Naive thymus-derived CD8-positive, alpha-beta T cell (primary cell): ENCODE measurements at regions not wholly inside any gene's neighbourhood (a gene's known extent, or its start where the extent isn't known, plus 50 kb on each side); places are given as distances from the start of the nearest gene placed in this dataset.
"Not testable (repeated sequence)": the region's sequence is repeated elsewhere in the genome, so short reads cannot be mapped to it uniquely, and the experiment has no call there.

Experiments used
- ATAC-seq, 2 donors: fragments of 150-1000 bp; cut with Tn5 transposase in 1 of 2; sonication (Bioruptor Pico), chemical (Tn5 transposase) in 1 of 2; 1 replicate in 1 of 2; 2 replicates in 1 of 2; pipeline ENCODE4 v1.10.0; 2021; ENCODE audit warnings: mild to moderate bottlenecking in 2 of 2, moderate library complexity in 2 of 2
- POLR2A ChIA-PET: fragments of 350-600 bp; sonication (Branson Sonifier 250); formaldehyde crosslinking; loops from one replicate; lab custom pipeline; 2021; ENCODE audit warnings: antibody characterized with exemption; lab: Charles Lee
- DNase-seq, 10 donors: peaks; one replicate each; pipeline versions ENCODE4 v3.0.0 to v3.0.0-alpha.2; 2020 to 2022
- H3K27ac Mint-ChIP-seq, 10 donors: one replicate each; pipeline ENCODE4 v1.8.0; 2020 to 2022; ENCODE audit warnings: mild to moderate bottlenecking in 10 of 10, mixed read lengths in 10 of 10, moderate library complexity in 4 of 10, inconsistent platforms in 1 of 10
- H3K27me3 Mint-ChIP-seq, 5 donors: one replicate each; pipeline ENCODE4 v1.8.0; 2021 to 2022; ENCODE audit warnings: mixed read lengths in 5 of 5
- H3K36me3 Mint-ChIP-seq, 3 donors: one replicate each; pipeline ENCODE4 v1.8.0; 2020 to 2022; ENCODE audit warnings: mixed read lengths in 3 of 3, mild to moderate bottlenecking in 2 of 3, inconsistent platforms in 1 of 3
- H3K4me1 Mint-ChIP-seq, 4 donors: one replicate each; pipeline ENCODE4 v1.8.0; 2021 to 2022; ENCODE audit warnings: mixed read lengths in 4 of 4
- H3K4me3 Mint-ChIP-seq, 10 donors: one replicate each; pipeline ENCODE4 v1.8.0; 2020 to 2022; ENCODE audit warnings: mild to moderate bottlenecking in 10 of 10, mixed read lengths in 10 of 10, moderate library complexity in 6 of 10, inconsistent platforms in 1 of 10
- H3K9me3 Mint-ChIP-seq, 9 donors: one replicate each; pipeline ENCODE4 v1.8.0; 2020 to 2022; ENCODE audit warnings: mixed read lengths in 9 of 9, mild to moderate bottlenecking in 3 of 9, inconsistent platforms in 1 of 9, moderate library complexity in 1 of 9

GRCh38 chr4:137823007-137823406 is 290.7 kb upstream of the PCDH18 start:
- DNase-seq = no peak
- peaks cover 0 to 4% (median 0%) of the 10 kb centered on the region in 5 donors for H3K27me3 Mint-ChIP-seq
- peaks cover 0 to 21% (median 2%) of the 10 kb centered on the region in 9 donors for H3K9me3 Mint-ChIP-seq
- H3K4me1 Mint-ChIP-seq = no peaks in the 10 kb centered on the region
- no peak for ATAC-seq
- no peak overlapping the region for H3K4me3 Mint-ChIP-seq
- H3K36me3 Mint-ChIP-seq = no peaks in the 10 kb centered on the region
- POLR2A ChIA-PET = no interaction called here
- no peak overlapping the region for H3K27ac Mint-ChIP-seq

- no peak for ATAC-seq
- peaks cover 0 to 4% (median 0%) of the 10 kb centered on the region in 5 donors for H3K27me3 Mint-ChIP-seq
- no peak overlapping the region for H3K27ac Mint-ChIP-seq
- H3K4me3 Mint-ChIP-seq = no peak overlapping the region
- DNase-seq = no peak
- H3K36me3 Mint-ChIP-seq = no peaks in the 10 kb centered on the region
- peaks cover 0 to 21% (median 1%) of the 10 kb centered on the region in 9 donors for H3K9me3 Mint-ChIP-seq
- POLR2A ChIA-PET = no interaction called here
- no peaks in the 10 kb centered on the region for H3K4me1 Mint-ChIP-seq
These were observed 287.7 kb upstream of the PCDH18 start for GRCh38 chr4:137819964-137820383.

- DNase-seq (no peak), ATAC-seq (no peak)
- Mint-ChIP-seq H3K4me1 (no peaks in the 10 kb centered on the region), H3K27me3 (no peaks in the 10 kb centered on the region), H3K9me3 (peaks cover 0 to 14% (median 0%) of the 10 kb centered on the region in 9 donors), H3K27ac (no peak overlapping the region), H3K36me3 (no peaks in the 10 kb centered on the region), H3K4me3 (no peak overlapping the region)
- POLR2A ChIA-PET = no interaction called here
These were observed 280.0 kb upstream of the PCDH18 start for GRCh38 chr4:137812258-137812657.

- no peak for ATAC-seq
- Mint-ChIP-seq H3K4me3 (no peak overlapping the region), H3K27ac (no peak overlapping the region), H3K4me1 (no peaks in the 10 kb centered on the region), H3K27me3 (no peaks in the 10 kb centered on the region), H3K36me3 (no peaks in the 10 kb centered on the region), H3K9me3 (peaks cover 0 to 3% (median 2%) of the 10 kb centered on the region in 9 donors)
- no peak for DNase-seq
- POLR2A ChIA-PET = no interaction called here
These were observed 274.1 kb upstream of the PCDH18 start for GRCh38 chr4:137806420-137806819.

GRCh38 chr4:137804906-137805495 is 272.7 kb upstream of the PCDH18 start:
- Mint-ChIP-seq H3K27ac (no peak overlapping the region), H3K9me3 (peaks cover 0 to 6% (median 0%) of the 10 kb centered on the region in 9 donors)
- POLR2A ChIA-PET = no interaction called here

GRCh38 chr4:137800861-137801260 is 268.6 kb upstream of the PCDH18 start:
- Mint-ChIP-seq H3K4me3 (no peak overlapping the region), H3K36me3 (no peaks in the 10 kb centered on the region), H3K27me3 (no peaks in the 10 kb centered on the region), H3K9me3 (peaks cover 0 to 10% (median 0%) of the 10 kb centered on the region in 9 donors), H3K4me1 (no peaks in the 10 kb centered on the region), H3K27ac (no peak overlapping the region)
- DNase-seq (no peak), ATAC-seq (no peak)
- POLR2A ChIA-PET = no interaction called here

More at GRCh38 chr4:137804906-137805495, 272.7 kb upstream of the PCDH18 start:
- Mint-ChIP-seq H3K4me1 (no peaks in the 10 kb centered on the region), H3K36me3 (no peaks in the 10 kb centered on the region), H3K27me3 (no peaks in the 10 kb centered on the region), H3K4me3 (no peak overlapping the region)
- DNase-seq (no peak), ATAC-seq (no peak)

- H3K4me1 Mint-ChIP-seq = no peaks in the 10 kb centered on the region
- DNase-seq (no peak), ATAC-seq (no peak)
- no peak overlapping the region for H3K27ac Mint-ChIP-seq
- no peak overlapping the region for H3K4me3 Mint-ChIP-seq
- POLR2A ChIA-PET = no interaction called here
- peaks cover 0 to 14% (median 4%) of the 10 kb centered on the region in 9 donors for H3K9me3 Mint-ChIP-seq
- H3K27me3 Mint-ChIP-seq = no peaks in the 10 kb centered on the region
- H3K36me3 Mint-ChIP-seq = no peaks in the 10 kb centered on the region
These were observed 262.5 kb upstream of the PCDH18 start for GRCh38 chr4:137794764-137795254.

GRCh38 chr4:137789263-137789662 is 257.0 kb upstream of the PCDH18 start:
- H3K36me3 Mint-ChIP-seq, H3K27me3 Mint-ChIP-seq, H3K4me3 Mint-ChIP-seq, H3K27ac Mint-ChIP-seq, POLR2A ChIA-PET, ATAC-seq, DNase-seq, H3K4me1 Mint-ChIP-seq: not testable (repeated sequence)
- peaks cover 0 to 34% (median 5%) of the 10 kb centered on the region in 9 donors for H3K9me3 Mint-ChIP-seq

- H3K4me1 Mint-ChIP-seq, H3K36me3 Mint-ChIP-seq, H3K27ac Mint-ChIP-seq, ATAC-seq, H3K27me3 Mint-ChIP-seq, H3K4me3 Mint-ChIP-seq, DNase-seq, POLR2A ChIA-PET: not testable (repeated sequence)
- peaks cover 0 to 32% (median 8%) of the 10 kb centered on the region in 9 donors for H3K9me3 Mint-ChIP-seq
These were observed 251.6 kb upstream of the PCDH18 start for GRCh38 chr4:137783923-137784322.

GRCh38 chr4:137775701-137776100 is 243.4 kb upstream of the PCDH18 start:
- no peaks in the 10 kb centered on the region for H3K4me1 Mint-ChIP-seq
- no peaks in the 10 kb centered on the region for H3K27me3 Mint-ChIP-seq
- no peak overlapping the region for H3K4me3 Mint-ChIP-seq
- no peak for DNase-seq
- ATAC-seq = no peak
- H3K36me3 Mint-ChIP-seq = no peaks in the 10 kb centered on the region
- H3K9me3 Mint-ChIP-seq = peaks cover 0 to 9% (median 3%) of the 10 kb centered on the region in 9 donors
- H3K27ac Mint-ChIP-seq = no peak overlapping the region
- POLR2A ChIA-PET = no interaction called here

- no peak for DNase-seq
- no peak for ATAC-seq
- Mint-ChIP-seq H3K27me3 (no peaks in the 10 kb centered on the region), H3K36me3 (no peaks in the 10 kb centered on the region), H3K27ac (no peak overlapping the region), H3K9me3 (peaks cover 0 to 12% (median 0%) of the 10 kb centered on the region in 9 donors), H3K4me1 (no peaks in the 10 kb centered on the region), H3K4me3 (no peak overlapping the region)
- POLR2A ChIA-PET = no interaction called here
These were observed 242.2 kb upstream of the PCDH18 start for GRCh38 chr4:137774501-137774900.

GRCh38 chr4:137768881-137769280 is 236.6 kb upstream of the PCDH18 start:
- Mint-ChIP-seq H3K4me3 (no peak overlapping the region), H3K27me3 (no peaks in the 10 kb centered on the region), H3K9me3 (peaks cover 0 to 15% (median 2%) of the 10 kb centered on the region in 9 donors), H3K4me1 (no peaks in the 10 kb centered on the region), H3K27ac (no peak overlapping the region), H3K36me3 (no peaks in the 10 kb centered on the region)
- no peak for ATAC-seq
- no peak for DNase-seq
- POLR2A ChIA-PET = no interaction called here

GRCh38 chr4:137768196-137768595 is 235.9 kb upstream of the PCDH18 start:
- DNase-seq (no peak), ATAC-seq (no peak)
- no peak overlapping the region for H3K4me3 Mint-ChIP-seq
- peaks cover 0 to 15% (median 2%) of the 10 kb centered on the region in 9 donors for H3K9me3 Mint-ChIP-seq
- H3K36me3 Mint-ChIP-seq = no peaks in the 10 kb centered on the region
- no peak overlapping the region for H3K27ac Mint-ChIP-seq
- no peaks in the 10 kb centered on the region for H3K27me3 Mint-ChIP-seq
- POLR2A ChIA-PET = no interaction called here
- H3K4me1 Mint-ChIP-seq = no peaks in the 10 kb centered on the region

GRCh38 chr4:137762591-137762990 is 230.3 kb upstream of the PCDH18 start:
- POLR2A ChIA-PET = no interaction called here
- no peak for DNase-seq
- no peaks in the 10 kb centered on the region for H3K36me3 Mint-ChIP-seq
- peaks cover 0 to 13% (median 2%) of the 10 kb centered on the region in 9 donors for H3K9me3 Mint-ChIP-seq
- H3K27me3 Mint-ChIP-seq = no peaks in the 10 kb centered on the region
- H3K4me3 Mint-ChIP-seq = no peak overlapping the region
- H3K4me1 Mint-ChIP-seq = no peaks in the 10 kb centered on the region
- no peak for ATAC-seq
- no peak overlapping the region for H3K27ac Mint-ChIP-seq
